ENCODE measurements at regions not wholly inside any gene's neighbourhood (a gene's known extent, or its start where the extent isn't known, plus 50 kb on each side); places are given as distances from the start of the nearest gene placed in this dataset.

DNA sequence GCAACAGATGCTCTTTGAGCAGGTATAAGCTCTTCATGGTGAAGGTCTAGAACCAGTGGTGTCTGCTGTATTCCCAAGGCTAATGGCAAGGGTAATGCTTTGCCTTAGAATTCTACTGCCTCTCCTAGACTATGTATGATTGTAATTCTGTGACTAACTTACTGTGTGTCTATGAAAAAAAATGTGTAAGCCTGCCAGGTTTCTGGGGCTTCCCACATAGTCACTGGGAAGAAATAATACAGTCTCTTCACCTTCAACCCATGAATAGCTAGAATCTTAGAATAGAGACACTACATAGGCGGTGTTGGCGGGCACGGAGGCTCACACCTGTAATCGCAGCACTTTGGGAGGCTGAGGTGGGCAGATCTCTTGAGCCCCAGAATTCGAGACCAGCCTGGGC is 84.1 kb downstream of the C11orf91 start (continued):
- TF ChIP-seq NR4A1 (CRISPR knock-in tag; IDR thresholded peaks at IDR 0.05): no peak
- TF ChIP-seq NR4A1 (tag; IDR thresholded peaks at IDR 0.05): no peak
- TF ChIP-seq, protein P1, sequence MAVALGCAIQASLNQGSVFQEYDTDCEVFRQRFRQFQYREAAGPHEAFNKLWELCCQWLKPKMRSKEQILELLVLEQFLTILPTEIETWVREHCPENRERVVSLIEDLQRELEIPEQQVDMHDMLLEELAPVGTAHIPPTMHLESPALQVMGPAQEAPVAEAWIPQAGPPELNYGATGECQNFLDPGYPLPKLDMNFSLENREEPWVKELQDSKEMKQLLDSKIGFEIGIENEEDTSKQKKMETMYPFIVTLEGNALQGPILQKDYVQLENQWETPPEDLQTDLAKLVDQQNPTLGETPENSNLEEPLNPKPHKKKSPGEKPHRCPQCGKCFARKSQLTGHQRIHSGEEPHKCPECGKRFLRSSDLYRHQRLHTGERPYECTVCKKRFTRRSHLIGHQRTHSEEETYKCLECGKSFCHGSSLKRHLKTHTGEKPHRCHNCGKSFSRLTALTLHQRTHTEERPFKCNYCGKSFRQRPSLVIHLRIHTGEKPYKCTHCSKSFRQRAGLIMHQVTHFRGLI (CRISPR knock-in tag; IDR thresholded peaks at IDR 0.05): no peak

DNA sequence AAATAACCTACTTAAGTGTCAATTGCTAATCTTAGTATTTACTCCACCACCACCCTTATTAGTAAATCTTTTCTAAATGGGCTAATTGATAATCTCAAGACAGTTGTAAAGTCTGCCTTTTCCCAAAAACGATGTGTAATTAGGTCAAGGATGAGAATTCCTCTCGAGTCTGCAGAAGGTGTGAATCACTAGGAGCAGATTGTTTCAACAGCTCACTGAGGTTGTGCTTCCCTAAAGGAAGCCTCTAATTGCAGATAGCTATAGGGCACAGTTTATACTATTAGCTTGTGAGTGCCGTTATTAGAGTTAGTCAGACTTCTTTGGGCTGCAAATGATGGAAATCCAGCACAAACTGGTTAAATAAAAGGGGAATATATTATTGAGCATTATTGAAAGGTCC is 84.9 kb downstream of the C11orf91 start:
- no peak overlapping the region for H2AFZ ChIP-seq (ENCODE audit: low read depth, low read length)
- ATAC-seq (no peak), FAIRE-seq (no peak), DNase-seq (ENCODE audit: extremely low read depth in 1 of 4, low spot score in 3 of 4) (no peak)
- in situ Hi-C loops (cut with MboI): no loop called here
- H3K79me2 ChIP-seq (ENCODE audit: control insufficient read depth, insufficient read depth, low read length): no peaks in the 10 kb centered on the region
- no peaks in the 10 kb centered on the region for H4K20me1 ChIP-seq (replicated peaks; ENCODE audit: control insufficient read depth, insufficient read depth, low read length)
- no peak overlapping the region for H3K4me3 ChIP-seq
- H3K27ac ChIP-seq (ENCODE audit: extremely low read depth, low read depth, low read length): no peak overlapping the region
- no peaks in the 10 kb centered on the region for H3K36me3 ChIP-seq (ENCODE audit: control insufficient read depth, insufficient read depth, low read length)
- 0% methylated on average over 3 of the region's 3 CpGs for WGBS (ENCODE audit: insufficient coverage, low coverage, missing lambda C conversion rate)
- H3K4me2 ChIP-seq (ENCODE audit: insufficient read depth, low read length): no peak overlapping the region
- BruUV-seq (replicated peaks): no TSS peak
- CTCF ChIA-PET (ENCODE audit: low intra/inter-chr PET ratio): no interaction called here
- no peaks in the 10 kb centered on the region for H3K4me1 ChIP-seq (replicated peaks in 1 of 2; ENCODE audit: control insufficient read depth in 2 of 2, insufficient read depth in 2 of 2, low read length in 2 of 2)
- H3K27me3 ChIP-seq (ENCODE audit: control insufficient read depth in 2 of 2, insufficient read depth in 2 of 2, low read length in 2 of 2): peaks cover 8 to 11% of the 10 kb centered on the region in 2 experiments; a peak in 4 of 5 replicates
- intact Hi-C loops (cut with micrococcal nuclease): loop anchor here (1.0 kb wide), 1 partner anchor 32 kb away; no protein-coding TSS in a partner anchor
- H3K9me3 ChIP-seq (replicated peaks; ENCODE audit: control insufficient read depth, insufficient read depth, low read depth, low read length): no peaks in the 10 kb centered on the region
- H3K9me1 ChIP-seq (ENCODE audit: control insufficient read depth, insufficient read depth, low read length): no peaks in the 10 kb centered on the region
- POLR2A ChIA-PET: no interaction called here
- no peak overlapping the region for H3K9ac ChIP-seq (ENCODE audit: insufficient read depth in 1 of 2, low read depth in 2 of 2, low read length in 2 of 2)
- no peak for TF ChIP-seq CBX1 (IDR thresholded peaks at IDR 0.05; ENCODE audit: low read depth)
- no peak for TF ChIP-seq NR1H2 (CRISPR knock-in tag; IDR thresholded peaks at IDR 0.05)
- TF ChIP-seq, protein P2, sequence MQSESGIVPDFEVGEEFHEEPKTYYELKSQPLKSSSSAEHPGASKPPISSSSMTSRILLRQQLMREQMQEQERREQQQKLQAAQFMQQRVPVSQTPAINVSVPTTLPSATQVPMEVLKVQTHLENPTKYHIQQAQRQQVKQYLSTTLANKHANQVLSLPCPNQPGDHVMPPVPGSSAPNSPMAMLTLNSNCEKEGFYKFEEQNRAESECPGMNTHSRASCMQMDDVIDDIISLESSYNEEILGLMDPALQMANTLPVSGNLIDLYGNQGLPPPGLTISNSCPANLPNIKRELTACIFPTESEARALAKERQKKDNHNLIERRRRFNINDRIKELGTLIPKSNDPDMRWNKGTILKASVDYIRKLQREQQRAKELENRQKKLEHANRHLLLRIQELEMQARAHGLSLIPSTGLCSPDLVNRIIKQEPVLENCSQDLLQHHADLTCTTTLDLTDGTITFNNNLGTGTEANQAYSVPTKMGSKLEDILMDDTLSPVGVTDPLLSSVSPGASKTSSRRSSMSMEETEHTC (IDR thresholded peaks at IDR 0.05): no peak
- TF ChIP-seq ZNF830 (CRISPR knock-in tag; IDR thresholded peaks at IDR 0.05): no peak
- TF ChIP-seq, protein P3, sequence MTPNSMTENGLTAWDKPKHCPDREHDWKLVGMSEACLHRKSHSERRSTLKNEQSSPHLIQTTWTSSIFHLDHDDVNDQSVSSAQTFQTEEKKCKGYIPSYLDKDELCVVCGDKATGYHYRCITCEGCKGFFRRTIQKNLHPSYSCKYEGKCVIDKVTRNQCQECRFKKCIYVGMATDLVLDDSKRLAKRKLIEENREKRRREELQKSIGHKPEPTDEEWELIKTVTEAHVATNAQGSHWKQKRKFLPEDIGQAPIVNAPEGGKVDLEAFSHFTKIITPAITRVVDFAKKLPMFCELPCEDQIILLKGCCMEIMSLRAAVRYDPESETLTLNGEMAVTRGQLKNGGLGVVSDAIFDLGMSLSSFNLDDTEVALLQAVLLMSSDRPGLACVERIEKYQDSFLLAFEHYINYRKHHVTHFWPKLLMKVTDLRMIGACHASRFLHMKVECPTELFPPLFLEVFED (CRISPR knock-in tag; conservative IDR thresholded peaks at IDR 0.05): no peak
- no peak for TF ChIP-seq GATAD2B (IDR thresholded peaks at IDR 0.05; ENCODE audit: borderline replicate concordance)
- TF ChIP-seq, protein P4, sequence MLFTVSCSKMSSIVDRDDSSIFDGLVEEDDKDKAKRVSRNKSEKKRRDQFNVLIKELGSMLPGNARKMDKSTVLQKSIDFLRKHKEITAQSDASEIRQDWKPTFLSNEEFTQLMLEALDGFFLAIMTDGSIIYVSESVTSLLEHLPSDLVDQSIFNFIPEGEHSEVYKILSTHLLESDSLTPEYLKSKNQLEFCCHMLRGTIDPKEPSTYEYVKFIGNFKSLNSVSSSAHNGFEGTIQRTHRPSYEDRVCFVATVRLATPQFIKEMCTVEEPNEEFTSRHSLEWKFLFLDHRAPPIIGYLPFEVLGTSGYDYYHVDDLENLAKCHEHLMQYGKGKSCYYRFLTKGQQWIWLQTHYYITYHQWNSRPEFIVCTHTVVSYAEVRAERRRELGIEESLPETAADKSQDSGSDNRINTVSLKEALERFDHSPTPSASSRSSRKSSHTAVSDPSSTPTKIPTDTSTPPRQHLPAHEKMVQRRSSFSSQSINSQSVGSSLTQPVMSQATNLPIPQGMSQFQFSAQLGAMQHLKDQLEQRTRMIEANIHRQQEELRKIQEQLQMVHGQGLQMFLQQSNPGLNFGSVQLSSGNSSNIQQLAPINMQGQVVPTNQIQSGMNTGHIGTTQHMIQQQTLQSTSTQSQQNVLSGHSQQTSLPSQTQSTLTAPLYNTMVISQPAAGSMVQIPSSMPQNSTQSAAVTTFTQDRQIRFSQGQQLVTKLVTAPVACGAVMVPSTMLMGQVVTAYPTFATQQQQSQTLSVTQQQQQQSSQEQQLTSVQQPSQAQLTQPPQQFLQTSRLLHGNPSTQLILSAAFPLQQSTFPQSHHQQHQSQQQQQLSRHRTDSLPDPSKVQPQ (CRISPR knock-in tag; IDR thresholded peaks at IDR 0.05; ENCODE audit: borderline replicate concordance): no peak
- TF ChIP-seq ZFX (CRISPR knock-in tag; IDR thresholded peaks at IDR 0.05): no peak

All from K562 (cell line).